AG09319 (cell line): ENCODE measurements at regions not wholly inside any gene's neighbourhood (a gene's known extent, or its start where the extent isn't known, plus 50 kb on each side); places are given as distances from the start of the nearest gene placed in this dataset.

Source experiments
- DNase-seq: peaks from one replicate; pipeline ENCODE4 v3.0.0-alpha.2; 2010; ENCODE audit warnings: low read depth; ENCODE audit errors: extremely low read depth
- CTCF ChIP-seq: IDR thresholded peaks from 2 replicates; pipeline ENCODE4 v1.5.1; 2011; ENCODE audit warnings: low read depth, mild to moderate bottlenecking, inconsistent platforms, low read length, moderate library complexity

DNA sequence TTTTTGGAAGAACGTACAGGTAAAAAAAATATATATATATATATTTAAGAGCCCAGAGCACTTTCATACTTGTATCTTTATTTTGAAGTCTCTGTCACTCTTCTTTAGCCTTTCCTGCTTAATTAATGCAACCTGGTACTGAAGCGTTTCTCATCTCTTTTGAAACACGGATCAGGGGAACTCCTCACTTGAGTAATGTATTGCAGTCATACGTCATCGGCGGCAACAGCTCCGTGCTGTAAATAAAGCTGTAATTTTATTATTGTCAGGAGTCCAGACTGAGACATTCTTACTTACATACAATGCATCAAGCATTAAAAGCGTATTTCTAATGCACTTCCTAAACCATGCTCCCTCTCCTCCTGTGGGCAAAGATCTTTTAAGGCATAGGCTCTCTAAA, 514.7 kb downstream of the SOX11 start:
- DNase-seq: no peak
- no peak for TF ChIP-seq CTCF

DNA sequence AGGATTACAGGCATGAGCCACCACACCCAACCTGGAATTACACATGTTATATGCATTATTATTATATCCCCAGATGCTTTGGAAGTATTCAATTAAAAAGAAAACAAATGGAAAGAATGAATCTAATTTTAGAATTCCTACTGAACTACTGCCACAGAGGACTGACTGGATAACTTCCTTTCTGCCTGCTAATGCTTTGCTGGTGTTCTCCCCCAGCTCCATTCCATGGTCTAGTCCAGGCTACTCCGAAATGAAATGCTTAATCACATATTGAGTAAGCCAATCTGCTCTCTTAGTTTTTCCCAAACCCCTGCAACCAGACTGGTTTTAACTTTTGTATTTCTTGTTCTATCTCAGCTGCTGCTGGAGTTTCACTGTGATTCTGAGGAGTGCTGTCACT, 519.1 kb downstream of the SOX11 start:
- DNase-seq: no peak
- TF ChIP-seq CTCF: no peak

DNA sequence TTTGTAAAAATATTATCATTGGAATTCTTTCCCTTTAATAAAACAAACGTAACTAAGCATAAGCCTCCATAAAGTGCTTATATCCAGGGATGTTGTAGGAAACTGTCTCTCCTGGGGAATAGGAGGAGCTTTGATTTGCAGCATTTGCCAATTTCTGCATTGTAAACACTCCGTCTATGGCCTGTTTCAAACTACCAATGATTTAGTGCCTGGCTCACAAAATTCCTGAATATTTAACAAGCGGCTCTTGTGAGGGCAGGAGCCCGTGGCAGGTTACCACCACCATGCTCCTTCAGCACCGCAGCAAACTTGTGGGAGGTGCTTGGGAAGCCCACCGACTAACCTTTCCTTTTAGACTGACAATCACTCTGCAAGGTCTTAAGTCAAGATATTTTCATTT, 520.3 kb downstream of the SOX11 start:
- TF ChIP-seq CTCF: no peak
- no peak for DNase-seq

DNA sequence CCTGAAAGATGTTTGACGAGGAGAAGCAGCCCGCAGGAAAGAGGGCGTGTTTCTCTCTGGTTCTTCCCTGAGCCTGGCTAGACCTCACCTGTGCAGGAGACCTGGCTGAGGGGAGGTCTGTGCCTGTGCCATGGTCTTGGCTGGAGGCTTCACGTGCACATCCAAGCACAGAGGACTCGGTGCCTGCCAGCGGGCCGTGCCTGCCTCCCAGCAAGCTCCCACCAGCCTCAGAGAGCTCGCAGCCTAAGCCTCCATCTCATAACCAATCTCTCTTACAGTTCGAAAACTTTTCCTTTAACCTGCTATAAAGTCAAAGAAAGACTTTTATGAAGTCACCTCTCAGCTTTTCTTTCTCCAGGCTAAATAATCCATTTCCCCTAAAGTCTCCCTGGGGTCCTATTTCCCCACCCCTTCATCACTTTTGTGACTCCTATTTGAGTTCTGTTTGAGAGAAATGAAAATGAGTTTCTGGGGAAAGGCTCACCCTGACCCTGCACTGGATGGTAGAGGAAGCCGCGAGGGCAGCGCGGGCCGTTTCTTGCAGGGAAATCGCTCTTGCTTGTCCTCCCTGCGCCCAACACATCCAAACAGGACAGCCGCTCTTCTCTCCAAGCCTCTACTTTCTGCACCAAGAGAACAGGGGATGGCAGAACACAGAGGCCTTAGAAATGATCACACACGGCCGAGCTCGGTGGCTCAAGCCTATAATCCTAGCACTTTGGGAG, 521.0 kb downstream of the SOX11 start:
- no peak for DNase-seq
- TF ChIP-seq CTCF: no peak

GRCh38 chr2:6214471-6214870, 522.3 kb downstream of the SOX11 start:
- no peak for DNase-seq
- TF ChIP-seq CTCF: no peak

DNA sequence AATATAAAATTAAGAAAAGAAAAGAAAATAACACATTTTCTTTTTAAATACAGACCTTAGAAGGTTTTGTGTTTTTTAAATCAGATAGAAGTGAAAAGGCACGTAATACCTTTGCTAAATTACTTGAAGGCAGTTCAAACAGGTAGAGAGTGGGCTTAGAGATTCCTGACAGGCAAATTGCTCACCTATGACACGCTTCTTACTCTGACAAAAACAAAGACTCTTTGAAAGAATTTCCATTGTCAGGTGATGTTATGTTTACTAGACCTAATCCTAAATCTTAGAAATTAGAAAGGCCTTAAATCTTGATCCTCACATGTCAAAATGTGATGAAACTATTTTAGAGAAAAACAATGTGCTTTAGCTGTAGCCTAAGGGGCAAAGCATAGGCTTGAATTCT, 522.9 kb downstream of the SOX11 start:
- DNase-seq: no peak
- TF ChIP-seq CTCF: no peak

- no peak for TF ChIP-seq CTCF
- no peak for DNase-seq
Observed at GRCh38 chr2:6216234-6216633, 524.0 kb downstream of the SOX11 start.
